GM23338 (cell line): ENCODE measurements at regions not wholly inside any gene's neighbourhood (a gene's known extent, or its start where the extent isn't known, plus 50 kb on each side); places are given as distances from the start of the nearest gene placed in this dataset.

Experiments
- ATAC-seq: fragments of 200-7000 bp; cut with Tn5 transposase; 3 replicates; pipeline ENCODE4 v1.9.1; 2020
- DNase-seq: peaks from one replicate; pipeline ENCODE4 v3.0.0-alpha.2; 2015; ENCODE audit warnings: low spot score
- H2AFZ ChIP-seq: fragments of 200-600 bp; sonication (generic); 2 replicates; pipeline ENCODE4 v1.8.0; 2016; ENCODE audit warnings: antibody characterized with exemption, mild to moderate bottlenecking, moderate library complexity
- H3F3A ChIP-seq: fragments of 200-600 bp; sonication (generic); replicated peaks from 2 replicates; pipeline ENCODE4 v1.8.0; 2017; ENCODE audit warnings: antibody characterized with exemption, mixed run types, low read depth
- H3K27ac ChIP-seq: fragments of 200-600 bp; sonication (generic); 2 replicates; pipeline ENCODE4 v1.6.1; 2016; ENCODE audit warnings: low read depth
- H3K27me3 ChIP-seq: fragments of 200-600 bp; sonication (generic); 2 replicates; pipeline ENCODE4 v1.8.0; 2016; ENCODE audit warnings: mild to moderate bottlenecking, mixed run types, moderate library complexity; ENCODE audit not compliant: insufficient read depth
- H3K36me3 ChIP-seq: fragments of 200-600 bp; sonication (generic); 2 replicates; pipeline ENCODE4 v1.8.0; 2016; ENCODE audit warnings: mild to moderate bottlenecking; ENCODE audit not compliant: insufficient read depth
- H3K4me1 ChIP-seq: fragments of 200-600 bp; sonication (generic); 2 replicates; pipeline ENCODE4 v1.8.0; 2016; ENCODE audit warnings: mild to moderate bottlenecking, moderate library complexity; ENCODE audit not compliant: insufficient read depth
- H3K4me2 ChIP-seq: fragments of 200-600 bp; sonication (generic); 2 replicates; pipeline ENCODE4 v1.7.1; 2017; ENCODE audit warnings: mixed run types
- H3K4me3 ChIP-seq: fragments of 200-600 bp; sonication (generic); 2 replicates; pipeline ENCODE4 v1.6.1; 2016; ENCODE audit warnings: mixed run types
- H3K79me2 ChIP-seq: fragments of 200-600 bp; sonication (generic); replicated peaks from 2 replicates; pipeline ENCODE4 v1.8.0; 2017; ENCODE audit warnings: mild to moderate bottlenecking; ENCODE audit not compliant: insufficient read depth
- H3K9me2 ChIP-seq: fragments of 200-600 bp; sonication (generic); 2 replicates; pipeline ENCODE4 v1.8.0; 2017; ENCODE audit not compliant: insufficient read depth
- H4K20me1 ChIP-seq: fragments of 200-600 bp; sonication (generic); replicated peaks from 2 replicates; pipeline ENCODE4 v1.8.0; 2017; ENCODE audit warnings: mild to moderate bottlenecking; ENCODE audit not compliant: insufficient read depth
- H3K27ac Mint-ChIP-seq: 2 replicates; pipeline ENCODE4 v1.8.0; 2020; ENCODE audit warnings: inconsistent platforms, mild to moderate bottlenecking, moderate library complexity, mixed read lengths
- H3K27me3 Mint-ChIP-seq: 3 replicates; pipeline ENCODE4 v1.8.0; 2022; ENCODE audit warnings: low read depth, mild to moderate bottlenecking, moderate library complexity, mixed read lengths, inconsistent platforms; ENCODE audit not compliant: insufficient read depth, poor library complexity
- H3K36me3 Mint-ChIP-seq: 3 replicates; pipeline ENCODE4 v1.8.0; 2021; ENCODE audit warnings: low read depth, mild to moderate bottlenecking, inconsistent platforms, moderate library complexity, mixed read lengths
- H3K4me1 Mint-ChIP-seq: 3 replicates; pipeline ENCODE4 v1.8.0; 2020; ENCODE audit warnings: mild to moderate bottlenecking, inconsistent platforms, mixed read lengths
- H3K4me3 Mint-ChIP-seq: 3 replicates; pipeline ENCODE4 v1.8.0; 2021; ENCODE audit warnings: moderate library complexity, mild to moderate bottlenecking, inconsistent platforms, mixed read lengths
- H3K9me3 Mint-ChIP-seq: 3 replicates; pipeline ENCODE4 v1.8.0; 2020; ENCODE audit warnings: moderate library complexity, mild to moderate bottlenecking, inconsistent platforms, mixed read lengths
- EZH2 ChIP-seq: fragments of 200-600 bp; sonication (generic); IDR thresholded peaks from one replicate; pipeline ENCODE4 v1.8.0; 2017; ENCODE audit warnings: antibody characterized with exemption, mild to moderate bottlenecking, low read depth; ENCODE audit not compliant: unreplicated experiment
- EZH2phosphoT487 ChIP-seq: fragments of 200-600 bp; sonication (generic); IDR thresholded peaks from one replicate; pipeline ENCODE4 v1.8.1; 2018; ENCODE audit warnings: antibody characterized with exemption; ENCODE audit not compliant: unreplicated experiment
- NANOG ChIP-seq: IDR thresholded peaks from 2 replicates; pipeline ENCODE4 v1.6.1; 2016; ENCODE audit warnings: antibody characterized with exemption, borderline replicate concordance
- POLR2AphosphoS5 ChIP-seq: IDR thresholded peaks from 2 replicates; pipeline ENCODE4 v1.6.1; 2016; ENCODE audit warnings: antibody characterized with exemption, low read depth
- ZNF114 ChIP-seq: fragments of 250-450 bp; sonication (Bioruptor Pico); IDR thresholded peaks from 2 replicates; pipeline ENCODE4 v1.5.0; 2020; ENCODE audit warnings: mild to moderate bottlenecking, moderate library complexity
- TF ChIP-seq, protein P1 (sequence below): IDR thresholded peaks from 2 replicates; pipeline ENCODE4 v1.6.1; 2016; ENCODE audit warnings: antibody characterized with exemption
- TF ChIP-seq, protein P2 (sequence below): fragments of 250-450 bp; sonication (Bioruptor Pico); IDR thresholded peaks from 2 replicates; pipeline ENCODE4 v1.5.0; 2020; ENCODE audit warnings: mild to moderate bottlenecking, moderate library complexity
- TF ChIP-seq, protein P3 (sequence below): IDR thresholded peaks from one replicate; pipeline ENCODE4 v1.6.1; 2018; ENCODE audit warnings: antibody characterized with exemption; ENCODE audit not compliant: unreplicated experiment

DNA sequence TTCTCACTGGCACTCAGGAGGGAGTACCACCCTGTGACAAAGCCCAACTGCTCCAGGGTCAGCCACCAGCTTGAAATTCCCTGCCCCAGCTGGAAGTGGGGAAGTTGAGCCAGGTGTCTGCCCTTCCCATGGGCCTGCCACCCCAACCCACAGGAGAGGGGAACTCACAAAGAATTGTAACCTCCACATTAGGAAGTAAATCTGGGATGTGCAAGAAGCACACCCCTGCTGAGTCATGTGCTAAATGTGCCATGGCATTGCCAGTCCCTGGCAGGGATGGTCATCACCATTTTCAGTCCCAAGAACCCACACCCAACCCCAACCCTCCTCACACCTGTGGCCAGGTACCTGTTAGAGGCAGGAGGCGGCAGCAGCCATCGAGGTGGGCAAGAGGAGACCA lies 165.2 kb upstream of the THBS1 start (continued):
- TF ChIP-seq, protein P1, sequence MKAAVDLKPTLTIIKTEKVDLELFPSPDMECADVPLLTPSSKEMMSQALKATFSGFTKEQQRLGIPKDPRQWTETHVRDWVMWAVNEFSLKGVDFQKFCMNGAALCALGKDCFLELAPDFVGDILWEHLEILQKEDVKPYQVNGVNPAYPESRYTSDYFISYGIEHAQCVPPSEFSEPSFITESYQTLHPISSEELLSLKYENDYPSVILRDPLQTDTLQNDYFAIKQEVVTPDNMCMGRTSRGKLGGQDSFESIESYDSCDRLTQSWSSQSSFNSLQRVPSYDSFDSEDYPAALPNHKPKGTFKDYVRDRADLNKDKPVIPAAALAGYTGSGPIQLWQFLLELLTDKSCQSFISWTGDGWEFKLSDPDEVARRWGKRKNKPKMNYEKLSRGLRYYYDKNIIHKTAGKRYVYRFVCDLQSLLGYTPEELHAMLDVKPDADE, result no peak
- TF ChIP-seq POLR2AphosphoS5, result no peak
- TF ChIP-seq, protein P2, sequence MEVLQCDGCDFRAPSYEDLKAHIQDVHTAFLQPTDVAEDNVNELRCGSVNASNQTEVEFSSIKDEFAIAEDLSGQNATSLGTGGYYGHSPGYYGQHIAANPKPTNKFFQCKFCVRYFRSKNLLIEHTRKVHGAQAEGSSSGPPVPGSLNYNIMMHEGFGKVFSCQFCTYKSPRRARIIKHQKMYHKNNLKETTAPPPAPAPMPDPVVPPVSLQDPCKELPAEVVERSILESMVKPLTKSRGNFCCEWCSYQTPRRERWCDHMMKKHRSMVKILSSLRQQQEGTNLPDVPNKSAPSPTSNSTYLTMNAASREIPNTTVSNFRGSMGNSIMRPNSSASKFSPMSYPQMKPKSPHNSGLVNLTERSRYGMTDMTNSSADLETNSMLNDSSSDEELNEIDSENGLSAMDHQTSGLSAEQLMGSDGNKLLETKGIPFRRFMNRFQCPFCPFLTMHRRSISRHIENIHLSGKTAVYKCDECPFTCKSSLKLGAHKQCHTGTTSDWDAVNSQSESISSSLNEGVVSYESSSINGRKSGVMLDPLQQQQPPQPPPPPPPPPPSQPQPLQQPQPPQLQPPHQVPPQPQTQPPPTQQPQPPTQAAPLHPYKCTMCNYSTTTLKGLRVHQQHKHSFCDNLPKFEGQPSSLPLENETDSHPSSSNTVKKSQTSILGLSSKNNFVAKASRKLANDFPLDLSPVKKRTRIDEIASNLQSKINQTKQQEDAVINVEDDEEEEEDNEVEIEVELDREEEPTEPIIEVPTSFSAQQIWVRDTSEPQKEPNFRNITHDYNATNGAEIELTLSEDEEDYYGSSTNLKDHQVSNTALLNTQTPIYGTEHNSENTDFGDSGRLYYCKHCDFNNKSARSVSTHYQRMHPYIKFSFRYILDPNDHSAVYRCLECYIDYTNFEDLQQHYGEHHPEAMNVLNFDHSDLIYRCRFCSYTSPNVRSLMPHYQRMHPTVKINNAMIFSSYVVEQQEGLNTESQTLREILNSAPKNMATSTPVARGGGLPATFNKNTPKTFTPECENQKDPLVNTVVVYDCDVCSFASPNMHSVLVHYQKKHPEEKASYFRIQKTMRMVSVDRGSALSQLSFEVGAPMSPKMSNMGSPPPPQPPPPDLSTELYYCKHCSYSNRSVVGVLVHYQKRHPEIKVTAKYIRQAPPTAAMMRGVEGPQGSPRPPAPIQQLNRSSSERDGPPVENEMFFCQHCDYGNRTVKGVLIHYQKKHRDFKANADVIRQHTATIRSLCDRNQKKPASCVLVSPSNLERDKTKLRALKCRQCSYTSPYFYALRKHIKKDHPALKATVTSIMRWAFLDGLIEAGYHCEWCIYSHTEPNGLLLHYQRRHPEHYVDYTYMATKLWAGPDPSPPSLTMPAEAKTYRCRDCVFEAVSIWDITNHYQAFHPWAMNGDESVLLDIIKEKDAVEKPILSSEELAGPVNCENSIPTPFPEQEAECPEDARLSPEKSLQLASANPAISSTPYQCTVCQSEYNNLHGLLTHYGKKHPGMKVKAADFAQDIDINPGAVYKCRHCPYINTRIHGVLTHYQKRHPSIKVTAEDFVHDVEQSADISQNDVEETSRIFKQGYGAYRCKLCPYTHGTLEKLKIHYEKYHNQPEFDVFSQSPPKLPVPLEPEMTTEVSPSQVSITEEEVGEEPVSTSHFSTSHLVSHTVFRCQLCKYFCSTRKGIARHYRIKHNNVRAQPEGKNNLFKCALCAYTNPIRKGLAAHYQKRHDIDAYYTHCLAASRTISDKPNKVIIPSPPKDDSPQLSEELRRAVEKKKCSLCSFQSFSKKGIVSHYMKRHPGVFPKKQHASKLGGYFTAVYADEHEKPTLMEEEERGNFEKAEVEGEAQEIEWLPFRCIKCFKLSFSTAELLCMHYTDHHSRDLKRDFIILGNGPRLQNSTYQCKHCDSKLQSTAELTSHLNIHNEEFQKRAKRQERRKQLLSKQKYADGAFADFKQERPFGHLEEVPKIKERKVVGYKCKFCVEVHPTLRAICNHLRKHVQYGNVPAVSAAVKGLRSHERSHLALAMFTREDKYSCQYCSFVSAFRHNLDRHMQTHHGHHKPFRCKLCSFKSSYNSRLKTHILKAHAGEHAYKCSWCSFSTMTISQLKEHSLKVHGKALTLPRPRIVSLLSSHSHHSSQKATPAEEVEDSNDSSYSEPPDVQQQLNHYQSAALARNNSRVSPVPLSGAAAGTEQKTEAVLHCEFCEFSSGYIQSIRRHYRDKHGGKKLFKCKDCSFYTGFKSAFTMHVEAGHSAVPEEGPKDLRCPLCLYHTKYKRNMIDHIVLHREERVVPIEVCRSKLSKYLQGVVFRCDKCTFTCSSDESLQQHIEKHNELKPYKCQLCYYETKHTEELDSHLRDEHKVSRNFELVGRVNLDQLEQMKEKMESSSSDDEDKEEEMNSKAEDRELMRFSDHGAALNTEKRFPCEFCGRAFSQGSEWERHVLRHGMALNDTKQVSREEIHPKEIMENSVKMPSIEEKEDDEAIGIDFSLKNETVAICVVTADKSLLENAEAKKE (CRISPR knock-in tag), result no peak
- no peak for TF ChIP-seq ZNF114 (CRISPR knock-in tag)

DNA sequence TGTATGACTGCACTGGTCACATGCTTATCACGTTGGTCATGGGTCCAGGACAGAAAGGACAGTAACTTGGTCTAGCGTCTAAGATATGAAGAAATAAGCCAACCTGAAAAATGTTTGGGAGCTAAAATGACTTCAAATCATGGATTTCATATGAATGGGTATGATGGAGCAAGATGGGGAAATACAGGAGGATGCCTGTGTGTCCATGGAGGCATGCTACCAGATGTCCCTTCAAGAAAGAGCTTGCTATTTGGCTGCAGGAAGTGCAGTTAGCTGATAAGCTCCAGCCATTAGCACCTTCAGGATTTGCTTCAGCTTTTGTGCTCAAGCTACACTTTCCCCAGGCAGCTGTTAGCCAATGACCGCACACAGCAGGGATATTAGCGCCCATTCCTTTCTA lies 164.6 kb upstream of the THBS1 start:
- Mint-ChIP-seq H3K4me1 (peaks cover 8% of the 10 kb centered on the region), H3K27ac (no peak overlapping the region), H3K27me3 (peaks cover 6% of the 10 kb centered on the region), H3K36me3 (peaks cover 10% of the 10 kb centered on the region), H3K9me3 (peaks cover 16% of the 10 kb centered on the region; the same call in 2 of the 3 replicates), H3K4me3 (no peak overlapping the region)
- no peak for DNase-seq
- no peak for ATAC-seq
- no peaks in the 10 kb centered on the region for H3K79me2 ChIP-seq
- H3K9me2 ChIP-seq, result 0 out of 2 replicates have a peak, but pooled peaks cover 4% of the 10 kb centered on the region
- no peak overlapping the region for H3K4me3 ChIP-seq
- H3K27me3 ChIP-seq, result no peaks in the 10 kb centered on the region
- no peaks in the 10 kb centered on the region for H3F3A ChIP-seq
- TF ChIP-seq EZH2 (no peak), EZH2phosphoT487 (no peak), ZNF114 (CRISPR knock-in tag) (no peak), NANOG (no peak)
- TF ChIP-seq, protein P1, result no peak
- TF ChIP-seq, protein P3, sequence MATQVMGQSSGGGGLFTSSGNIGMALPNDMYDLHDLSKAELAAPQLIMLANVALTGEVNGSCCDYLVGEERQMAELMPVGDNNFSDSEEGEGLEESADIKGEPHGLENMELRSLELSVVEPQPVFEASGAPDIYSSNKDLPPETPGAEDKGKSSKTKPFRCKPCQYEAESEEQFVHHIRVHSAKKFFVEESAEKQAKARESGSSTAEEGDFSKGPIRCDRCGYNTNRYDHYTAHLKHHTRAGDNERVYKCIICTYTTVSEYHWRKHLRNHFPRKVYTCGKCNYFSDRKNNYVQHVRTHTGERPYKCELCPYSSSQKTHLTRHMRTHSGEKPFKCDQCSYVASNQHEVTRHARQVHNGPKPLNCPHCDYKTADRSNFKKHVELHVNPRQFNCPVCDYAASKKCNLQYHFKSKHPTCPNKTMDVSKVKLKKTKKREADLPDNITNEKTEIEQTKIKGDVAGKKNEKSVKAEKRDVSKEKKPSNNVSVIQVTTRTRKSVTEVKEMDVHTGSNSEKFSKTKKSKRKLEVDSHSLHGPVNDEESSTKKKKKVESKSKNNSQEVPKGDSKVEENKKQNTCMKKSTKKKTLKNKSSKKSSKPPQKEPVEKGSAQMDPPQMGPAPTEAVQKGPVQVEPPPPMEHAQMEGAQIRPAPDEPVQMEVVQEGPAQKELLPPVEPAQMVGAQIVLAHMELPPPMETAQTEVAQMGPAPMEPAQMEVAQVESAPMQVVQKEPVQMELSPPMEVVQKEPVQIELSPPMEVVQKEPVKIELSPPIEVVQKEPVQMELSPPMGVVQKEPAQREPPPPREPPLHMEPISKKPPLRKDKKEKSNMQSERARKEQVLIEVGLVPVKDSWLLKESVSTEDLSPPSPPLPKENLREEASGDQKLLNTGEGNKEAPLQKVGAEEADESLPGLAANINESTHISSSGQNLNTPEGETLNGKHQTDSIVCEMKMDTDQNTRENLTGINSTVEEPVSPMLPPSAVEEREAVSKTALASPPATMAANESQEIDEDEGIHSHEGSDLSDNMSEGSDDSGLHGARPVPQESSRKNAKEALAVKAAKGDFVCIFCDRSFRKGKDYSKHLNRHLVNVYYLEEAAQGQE, result no peak
- H2AFZ ChIP-seq, result no peak overlapping the region
- H4K20me1 ChIP-seq, result no peaks in the 10 kb centered on the region
- no peaks in the 10 kb centered on the region for H3K36me3 ChIP-seq
- H3K27ac ChIP-seq, result no peak overlapping the region
- no peak overlapping the region for H3K4me2 ChIP-seq
- peaks cover 6% of the 10 kb centered on the region; the same call in 1 of the 2 replicates for H3K4me1 ChIP-seq
